OCI-LY3 (cell line): ENCODE measurements at regions not wholly inside any gene's neighbourhood (a gene's known extent, or its start where the extent isn't known, plus 50 kb on each side); places are given as distances from the start of the nearest gene placed in this dataset.
A peak's percentile ranks its signal among the peaks of the same experiment; 100 is the strongest.

Experiments
- H2AFZ ChIP-seq: fragments of 200-600, 300-600 bp; shearing (Covaris generic); 2 replicates; pipeline ENCODE4 v1.6.0; 2014; ENCODE audit warnings: antibody characterized with exemption, low read depth, low read length
- H3K27ac ChIP-seq: fragments of 200-600, 300-600 bp; sonication (generic); 2 replicates; pipeline ENCODE4 v1.5.1; 2014; ENCODE audit warnings: mild to moderate bottlenecking, low read length, moderate library complexity, mixed read lengths
- H3K27me3 ChIP-seq: fragments of 200-600, 300-600 bp; sonication (generic); 2 replicates; pipeline ENCODE4 v1.6.1; 2014; ENCODE audit warnings: low read depth, low read length, mixed read lengths
- H3K36me3 ChIP-seq: fragments of 200-600, 300-600 bp; sonication (generic); replicated peaks from 2 replicates; pipeline ENCODE3; 2014; ENCODE audit warnings: low read depth, low read length, mixed read lengths
- H3K4me1 ChIP-seq: fragments of 300-600, 200-600 bp; sonication (generic); 2 replicates; pipeline ENCODE4 v1.6.1; 2014; ENCODE audit warnings: low read length, mixed read lengths
- H3K4me2 ChIP-seq: fragments of 200-600, 300-600 bp; sonication (generic); 2 replicates; pipeline ENCODE4 v1.6.1; 2014; ENCODE audit warnings: low read length, mixed read lengths
- H3K4me3 ChIP-seq: fragments of 300-600, 200-600 bp; sonication (generic); 2 replicates; pipeline ENCODE4 v1.5.1; 2014; ENCODE audit warnings: antibody characterized with exemption, mild to moderate bottlenecking, low read length, moderate library complexity
- H3K79me2 ChIP-seq: fragments of 300-600, 200-600 bp; shearing (Covaris generic); 2 replicates; pipeline ENCODE4 v1.6.1; 2014; ENCODE audit warnings: mild to moderate bottlenecking, low read length, mixed read lengths
- H3K9ac ChIP-seq: fragments of 300-600, 200-600 bp; shearing (Covaris generic); 2 replicates; pipeline ENCODE4 v1.6.0; 2014; ENCODE audit warnings: mild to moderate bottlenecking, low read length, moderate library complexity
- H3K9me3 ChIP-seq: fragments of 200-600, 300-600 bp; shearing (Covaris generic); 2 replicates; pipeline ENCODE4 v1.6.1; 2014; ENCODE audit warnings: low read length, mixed read lengths; ENCODE audit not compliant: insufficient read depth
- H4K20me1 ChIP-seq: fragments of 200-600, 300-600 bp; sonication (generic); 2 replicates; pipeline ENCODE4 v1.6.1; 2016; ENCODE audit warnings: low read length, mixed read lengths; ENCODE audit not compliant: insufficient read depth
- EZH2phosphoT487 ChIP-seq: fragments of 200-600 bp; shearing (Covaris generic); IDR thresholded peaks from 2 replicates; pipeline ENCODE4 v1.6.1; 2018; ENCODE audit warnings: antibody characterized with exemption, mixed run types, low read depth
- TF ChIP-seq, protein P1 (sequence below): fragments of 200-600, 300-600 bp; sonication (generic); IDR thresholded peaks from 2 replicates; pipeline ENCODE4 v1.5.1; 2014; ENCODE audit warnings: antibody characterized with exemption, low read length, low read depth

DNA sequence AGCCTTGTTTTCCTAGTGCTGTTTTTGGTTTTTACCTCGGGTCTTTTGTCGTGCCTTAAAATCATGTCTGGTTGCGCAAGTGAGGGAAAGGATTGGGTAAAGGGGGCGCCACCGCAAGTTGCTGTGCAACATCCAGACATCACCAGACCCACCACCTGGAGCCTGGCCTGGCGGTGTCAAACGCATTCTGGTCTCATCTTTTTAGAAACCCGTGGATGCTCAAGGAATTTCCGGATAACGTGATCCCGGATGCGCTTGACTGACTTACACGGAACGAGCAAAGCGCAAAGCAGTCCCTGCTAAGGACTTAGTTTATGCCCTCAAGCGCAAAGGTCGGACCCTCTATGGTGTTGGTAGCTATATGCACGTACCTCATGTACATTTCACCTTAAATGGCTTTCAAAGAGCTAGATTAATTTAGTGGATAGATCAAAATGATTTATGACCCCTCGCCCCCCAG, 105.2 kb downstream of the OR2B2 start:
- Histone ChIP-seq H3K79me2 (no peaks in the 10 kb centered on the region; the same call in 1 of the 2 replicates), H4K20me1 (no peaks in the 10 kb centered on the region), H3K36me3 (peaks cover 4% of the 10 kb centered on the region), H3K4me2 (peak overlapping the region; percentile 63), H3K9ac (peak overlapping the region; percentile 48; the same call in 1 of the 2 replicates), H3K27ac (peak overlapping the region; percentile 99), H3K4me1 (peaks cover 29% of the 10 kb centered on the region), H3K27me3 (no peaks in the 10 kb centered on the region), H2AFZ (no peak overlapping the region), H3K9me3 (peaks cover 4% of the 10 kb centered on the region; the same call in 1 of the 2 replicates), H3K4me3 (peak overlapping the region; percentile 66)
- no peak for TF ChIP-seq EZH2phosphoT487
- TF ChIP-seq, protein P1, sequence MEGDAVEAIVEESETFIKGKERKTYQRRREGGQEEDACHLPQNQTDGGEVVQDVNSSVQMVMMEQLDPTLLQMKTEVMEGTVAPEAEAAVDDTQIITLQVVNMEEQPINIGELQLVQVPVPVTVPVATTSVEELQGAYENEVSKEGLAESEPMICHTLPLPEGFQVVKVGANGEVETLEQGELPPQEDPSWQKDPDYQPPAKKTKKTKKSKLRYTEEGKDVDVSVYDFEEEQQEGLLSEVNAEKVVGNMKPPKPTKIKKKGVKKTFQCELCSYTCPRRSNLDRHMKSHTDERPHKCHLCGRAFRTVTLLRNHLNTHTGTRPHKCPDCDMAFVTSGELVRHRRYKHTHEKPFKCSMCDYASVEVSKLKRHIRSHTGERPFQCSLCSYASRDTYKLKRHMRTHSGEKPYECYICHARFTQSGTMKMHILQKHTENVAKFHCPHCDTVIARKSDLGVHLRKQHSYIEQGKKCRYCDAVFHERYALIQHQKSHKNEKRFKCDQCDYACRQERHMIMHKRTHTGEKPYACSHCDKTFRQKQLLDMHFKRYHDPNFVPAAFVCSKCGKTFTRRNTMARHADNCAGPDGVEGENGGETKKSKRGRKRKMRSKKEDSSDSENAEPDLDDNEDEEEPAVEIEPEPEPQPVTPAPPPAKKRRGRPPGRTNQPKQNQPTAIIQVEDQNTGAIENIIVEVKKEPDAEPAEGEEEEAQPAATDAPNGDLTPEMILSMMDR = no peak

DNA sequence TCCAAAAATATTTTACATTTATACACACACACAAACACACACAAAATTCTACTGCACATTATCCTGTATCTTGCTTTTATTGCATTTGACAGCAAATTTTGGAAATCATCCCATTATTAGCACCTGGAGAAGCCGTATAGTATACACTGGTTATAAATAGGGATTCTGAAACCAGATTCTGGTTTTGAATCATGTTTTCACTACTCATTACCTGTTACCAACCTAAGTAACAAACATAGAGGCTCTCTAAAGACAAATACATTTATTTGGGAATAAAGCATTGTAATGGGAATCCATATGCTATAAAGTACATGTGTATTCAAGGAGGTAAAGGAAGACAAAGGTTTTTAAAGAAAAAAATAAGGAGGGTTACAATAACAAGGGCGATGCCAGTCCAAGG, 106.8 kb downstream of the OR2B2 start:
- Histone ChIP-seq H4K20me1 (no peaks in the 10 kb centered on the region), H2AFZ (no peak overlapping the region), H3K36me3 (peaks cover 4% of the 10 kb centered on the region), H3K4me3 (no peak overlapping the region), H3K27ac (no peak overlapping the region), H3K9ac (no peak overlapping the region), H3K79me2 (no peaks in the 10 kb centered on the region; the same call in 1 of the 2 replicates), H3K9me3 (peaks cover 4% of the 10 kb centered on the region; the same call in 1 of the 2 replicates), H3K4me1 (peaks cover 22% of the 10 kb centered on the region), H3K27me3 (no peaks in the 10 kb centered on the region), H3K4me2 (no peak overlapping the region)
- TF ChIP-seq, protein P1 = no peak
- no peak for TF ChIP-seq EZH2phosphoT487

- H3K36me3 ChIP-seq = peaks cover 4% of the 10 kb centered on the region
- H4K20me1 ChIP-seq = no peaks in the 10 kb centered on the region
- TF ChIP-seq, protein P1 = no peak
- TF ChIP-seq EZH2phosphoT487 = no peak
Observed at GRCh38 chr6:27804851-27805250, 107.3 kb downstream of the OR2B2 start.

DNA sequence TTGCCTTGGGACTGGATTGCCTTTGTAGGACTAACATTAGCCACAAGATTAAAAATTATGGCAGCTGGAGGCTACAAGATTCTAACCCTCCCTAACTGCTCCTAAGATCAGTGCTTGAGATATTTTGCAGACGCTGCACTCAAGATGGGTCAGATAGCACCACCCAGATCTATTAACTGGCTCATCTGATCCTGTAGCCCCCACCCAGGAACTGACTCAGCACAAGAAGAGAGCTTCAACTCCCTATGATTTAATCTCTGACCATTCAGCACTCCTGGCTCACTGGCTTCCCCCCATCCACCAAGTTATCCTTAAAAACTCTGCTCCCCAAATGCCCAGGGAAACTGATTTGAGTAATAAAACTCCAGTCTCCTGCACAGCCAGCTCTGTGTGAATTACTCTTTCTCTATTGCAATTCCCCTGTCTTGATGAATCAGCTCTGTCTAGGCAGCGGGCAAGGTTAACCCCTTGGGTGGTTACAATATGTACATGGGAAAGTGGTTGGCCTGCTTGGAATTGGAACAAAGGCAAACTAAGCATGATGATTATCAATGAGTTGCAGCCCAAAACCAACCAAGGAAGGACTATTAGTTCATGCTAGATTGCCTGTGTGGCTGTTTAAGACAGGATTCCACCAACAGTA, 111.3 kb downstream of the OR2B2 start:
- no peak overlapping the region for H2AFZ ChIP-seq
- no peak overlapping the region for H3K9ac ChIP-seq
- H3K9me3 ChIP-seq = no peaks in the 10 kb centered on the region
- TF ChIP-seq, protein P1 = no peak
- no peak for TF ChIP-seq EZH2phosphoT487
- H3K4me2 ChIP-seq = no peak overlapping the region
- no peaks in the 10 kb centered on the region for H3K79me2 ChIP-seq
- H3K36me3 ChIP-seq = no peaks in the 10 kb centered on the region
- no peaks in the 10 kb centered on the region for H4K20me1 ChIP-seq
- H3K4me3 ChIP-seq = no peak overlapping the region
- H3K27ac ChIP-seq = no peak overlapping the region
- H3K27me3 ChIP-seq = no peaks in the 10 kb centered on the region
- H3K4me1 ChIP-seq = peaks cover 8% of the 10 kb centered on the region

More at GRCh38 chr6:27804851-27805250, 107.3 kb downstream of the OR2B2 start:
- no peak overlapping the region for H2AFZ ChIP-seq
- no peak overlapping the region for H3K4me2 ChIP-seq
- no peaks in the 10 kb centered on the region for H3K79me2 ChIP-seq
- H3K4me1 ChIP-seq = peaks cover 22% of the 10 kb centered on the region
- H3K9ac ChIP-seq = no peak overlapping the region
- H3K9me3 ChIP-seq = peaks cover 4% of the 10 kb centered on the region; the same call in 1 of the 2 replicates
- no peak overlapping the region for H3K27ac ChIP-seq
- no peaks in the 10 kb centered on the region for H3K27me3 ChIP-seq
- H3K4me3 ChIP-seq = no peak overlapping the region
